Smooth muscle cell (in vitro differentiated cells): ENCODE measurements at regions not wholly inside any gene's neighbourhood (a gene's known extent, or its start where the extent isn't known, plus 50 kb on each side); places are given as distances from the start of the nearest gene placed in this dataset.

Source experiments
- DNase-seq: peaks from one replicate; lab custom pipeline; 2025; ENCODE audit not compliant: unreplicated experiment; lab: John Stamatoyannopoulos, UW
- H2AFZ ChIP-seq: fragments of 200-600 bp; sonication (generic); 2 replicates; pipeline ENCODE4 v1.6.0; 2016; ENCODE audit warnings: antibody characterized with exemption, low read depth, mild to moderate bottlenecking
- H3F3A ChIP-seq: fragments of 200-600 bp; sonication (generic); 2 replicates; pipeline ENCODE4 v1.6.0; 2017; ENCODE audit warnings: antibody characterized with exemption, low read depth
- H3K27ac ChIP-seq: fragments of 200-600 bp; sonication (generic); 2 replicates; pipeline ENCODE4 v1.5.1; 2016; ENCODE audit warnings: low read depth, mild to moderate bottlenecking
- H3K27me3 ChIP-seq: fragments of 200-600 bp; sonication (generic); 2 replicates; pipeline ENCODE4 v1.6.1; 2016; ENCODE audit warnings: low read depth, mild to moderate bottlenecking
- H3K36me3 ChIP-seq: fragments of 200-600 bp; sonication (generic); 2 replicates; pipeline ENCODE4 v1.5.1; 2016; ENCODE audit warnings: low read depth
- H3K4me1 ChIP-seq: fragments of 200-600 bp; sonication (generic); 2 replicates; pipeline ENCODE4 v1.5.1; 2016; ENCODE audit warnings: low read depth
- H3K4me2 ChIP-seq: fragments of 200-600 bp; sonication (generic); 2 replicates; pipeline ENCODE4 v1.6.0; 2016; ENCODE audit warnings: mild to moderate bottlenecking
- H3K4me3 ChIP-seq: fragments of 200-600 bp; sonication (generic); 2 replicates; pipeline ENCODE4 v1.5.1; 2016; ENCODE audit warnings: mild to moderate bottlenecking
- H3K79me2 ChIP-seq: fragments of 200-600 bp; sonication (generic); 2 replicates; pipeline ENCODE4 v1.6.0; 2016; ENCODE audit warnings: low read depth, mild to moderate bottlenecking
- H3K9ac ChIP-seq: fragments of 200-600 bp; sonication (generic); 2 replicates; pipeline ENCODE4 v1.6.0; 2016; ENCODE audit warnings: low read depth
- H3K9me3 ChIP-seq: fragments of 200-600 bp; sonication (generic); replicated peaks from 2 replicates; pipeline ENCODE4 v1.5.1; 2016; ENCODE audit warnings: low read depth
- H4K20me1 ChIP-seq: fragments of 200-600 bp; sonication (generic); 2 replicates; pipeline ENCODE4 v1.6.0; 2016; ENCODE audit warnings: low read depth
- WGBS: methylation state at CpG from one replicate; pipeline ENCODE4 v1.1.7; 2016; ENCODE audit warnings: low lambda C conversion rate; 5-methylcytosine and 5-hydroxymethylcytosine counted together
- TF ChIP-seq, protein P1 (sequence below): fragments of 200-600 bp; sonication (generic); IDR thresholded peaks from 2 replicates; pipeline ENCODE4 v1.5.1; 2017; ENCODE audit warnings: borderline replicate concordance, mild to moderate bottlenecking, antibody characterized with exemption; ENCODE audit not compliant: insufficient read depth, poor library complexity, severe bottlenecking

DNA sequence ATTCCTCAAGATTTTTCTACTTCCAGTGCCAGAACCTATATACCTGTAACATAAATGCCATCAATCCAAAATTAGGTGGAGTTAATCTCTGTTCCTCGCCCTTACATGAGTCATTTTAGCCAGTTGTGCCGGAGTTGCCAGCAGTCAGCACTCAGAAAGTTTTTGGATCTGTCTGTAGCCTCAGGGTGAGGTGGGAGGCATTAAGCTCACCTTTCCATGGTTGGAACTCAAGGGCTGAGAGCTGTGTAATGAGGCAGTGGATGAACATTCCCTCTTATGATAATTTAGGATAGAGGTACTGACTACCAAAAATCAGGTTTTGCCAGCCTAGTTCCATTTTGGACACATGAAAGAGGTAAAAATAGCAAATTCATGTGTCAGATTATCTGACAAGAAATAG lies 1553.1 kb upstream of the ADGRL3 start:
- Histone ChIP-seq H3K27ac (no peak overlapping the region), H3K4me1 (no peaks in the 10 kb centered on the region), H3K27me3 (no peaks in the 10 kb centered on the region), H3K9ac (no peak overlapping the region), H3K9me3 (no peaks in the 10 kb centered on the region), H4K20me1 (no peaks in the 10 kb centered on the region), H3K36me3 (no peaks in the 10 kb centered on the region), H2AFZ (no peak overlapping the region), H3K4me3 (no peak overlapping the region), H3K79me2 (no peaks in the 10 kb centered on the region), H3K4me2 (no peak overlapping the region), H3F3A (no peaks in the 10 kb centered on the region)
- no peak for DNase-seq
- WGBS: 62% methylated on average over 2 of the region's 2 CpGs
- TF ChIP-seq, protein P1, sequence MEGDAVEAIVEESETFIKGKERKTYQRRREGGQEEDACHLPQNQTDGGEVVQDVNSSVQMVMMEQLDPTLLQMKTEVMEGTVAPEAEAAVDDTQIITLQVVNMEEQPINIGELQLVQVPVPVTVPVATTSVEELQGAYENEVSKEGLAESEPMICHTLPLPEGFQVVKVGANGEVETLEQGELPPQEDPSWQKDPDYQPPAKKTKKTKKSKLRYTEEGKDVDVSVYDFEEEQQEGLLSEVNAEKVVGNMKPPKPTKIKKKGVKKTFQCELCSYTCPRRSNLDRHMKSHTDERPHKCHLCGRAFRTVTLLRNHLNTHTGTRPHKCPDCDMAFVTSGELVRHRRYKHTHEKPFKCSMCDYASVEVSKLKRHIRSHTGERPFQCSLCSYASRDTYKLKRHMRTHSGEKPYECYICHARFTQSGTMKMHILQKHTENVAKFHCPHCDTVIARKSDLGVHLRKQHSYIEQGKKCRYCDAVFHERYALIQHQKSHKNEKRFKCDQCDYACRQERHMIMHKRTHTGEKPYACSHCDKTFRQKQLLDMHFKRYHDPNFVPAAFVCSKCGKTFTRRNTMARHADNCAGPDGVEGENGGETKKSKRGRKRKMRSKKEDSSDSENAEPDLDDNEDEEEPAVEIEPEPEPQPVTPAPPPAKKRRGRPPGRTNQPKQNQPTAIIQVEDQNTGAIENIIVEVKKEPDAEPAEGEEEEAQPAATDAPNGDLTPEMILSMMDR: no peak

DNA sequence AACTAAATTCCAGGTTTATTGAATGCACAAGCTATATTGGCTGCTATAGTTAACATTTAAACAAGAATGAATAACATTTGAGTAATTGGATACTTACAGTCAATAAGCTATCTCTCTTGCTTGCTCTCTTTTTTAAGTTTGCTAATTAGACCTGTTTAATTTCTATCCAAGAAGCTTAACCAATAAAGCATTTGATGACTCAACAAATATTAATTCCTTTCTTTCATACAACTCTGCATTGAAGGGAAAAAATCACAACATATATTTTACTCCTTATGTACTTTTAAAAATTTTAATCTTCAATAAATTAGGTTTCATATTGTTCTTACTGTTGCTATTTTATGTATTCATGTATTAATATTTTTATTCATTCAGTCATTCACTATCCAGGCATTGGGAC lies 1552.6 kb upstream of the ADGRL3 start:
- H3K27me3 ChIP-seq: no peaks in the 10 kb centered on the region
- no peaks in the 10 kb centered on the region for H4K20me1 ChIP-seq
- no peak overlapping the region for H3K27ac ChIP-seq
- H3K79me2 ChIP-seq: no peaks in the 10 kb centered on the region
- H3F3A ChIP-seq: no peaks in the 10 kb centered on the region
- H2AFZ ChIP-seq: no peak overlapping the region
- DNase-seq: no peak
- no peak overlapping the region for H3K4me2 ChIP-seq
- TF ChIP-seq, protein P1: no peak
- no peaks in the 10 kb centered on the region for H3K36me3 ChIP-seq
- no peaks in the 10 kb centered on the region for H3K9me3 ChIP-seq
- H3K4me3 ChIP-seq: no peak overlapping the region
- no peak overlapping the region for H3K9ac ChIP-seq
- H3K4me1 ChIP-seq: no peaks in the 10 kb centered on the region

DNA sequence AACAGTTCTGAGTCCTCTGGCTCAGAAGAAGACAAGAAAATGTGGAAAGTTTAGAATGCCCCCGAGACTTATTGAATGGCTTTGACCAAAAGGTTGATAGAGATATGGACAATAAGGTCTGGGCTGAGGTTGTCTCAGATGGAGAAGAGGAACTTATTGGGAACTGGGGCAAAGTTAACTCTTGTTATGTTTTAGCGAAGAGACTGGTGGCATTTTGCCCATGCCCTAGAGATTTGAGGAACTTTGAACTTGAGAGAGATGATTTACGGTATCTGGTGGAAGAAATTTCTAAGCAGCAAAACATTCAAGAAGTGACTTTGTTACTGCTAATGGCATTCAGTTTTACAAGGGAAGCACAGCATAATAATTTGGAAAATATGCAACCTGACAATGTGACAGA lies 1549.3 kb upstream of the ADGRL3 start:
- Histone ChIP-seq H3K9me3 (no peaks in the 10 kb centered on the region), H3K36me3 (no peaks in the 10 kb centered on the region), H3K27me3 (no peaks in the 10 kb centered on the region), H2AFZ (no peak overlapping the region), H3K4me3 (no peak overlapping the region), H3K4me1 (no peaks in the 10 kb centered on the region), H3K79me2 (no peaks in the 10 kb centered on the region), H4K20me1 (no peaks in the 10 kb centered on the region), H3F3A (no peaks in the 10 kb centered on the region), H3K4me2 (no peak overlapping the region), H3K9ac (no peak overlapping the region), H3K27ac (no peak overlapping the region)
- 91% methylated on average over 3 of the region's 3 CpGs for WGBS
- TF ChIP-seq, protein P1: no peak
- no peak for DNase-seq

DNA sequence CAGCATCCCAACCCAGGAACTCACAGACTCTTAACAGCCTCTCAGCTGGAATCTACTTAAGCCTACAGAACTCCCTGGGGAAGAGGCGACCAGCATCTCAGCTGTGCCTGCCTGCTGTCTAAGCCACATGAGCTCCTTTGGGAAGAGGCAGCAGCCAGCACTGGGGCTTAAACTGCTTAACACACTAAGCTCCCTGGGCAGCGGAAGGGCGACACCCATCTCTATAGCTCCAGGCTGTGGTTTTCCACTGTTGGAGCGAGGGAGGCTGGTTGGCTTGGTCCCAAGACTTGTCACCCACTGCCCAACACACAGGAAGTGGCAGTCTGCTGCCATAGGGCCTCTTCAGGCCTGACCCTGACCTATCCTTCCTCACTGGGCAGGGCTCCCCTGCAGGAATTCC lies 1544.1 kb upstream of the ADGRL3 start:
- Histone ChIP-seq H3K79me2 (no peaks in the 10 kb centered on the region), H4K20me1 (no peaks in the 10 kb centered on the region), H3F3A (no peaks in the 10 kb centered on the region), H3K27me3 (no peaks in the 10 kb centered on the region), H3K4me2 (no peak overlapping the region), H3K27ac (no peak overlapping the region), H3K36me3 (no peaks in the 10 kb centered on the region), H3K4me3 (no peak overlapping the region), H3K9ac (no peak overlapping the region), H3K4me1 (no peaks in the 10 kb centered on the region), H2AFZ (no peak overlapping the region), H3K9me3 (no peaks in the 10 kb centered on the region)
- WGBS: 17% methylated on average over 4 of the region's 4 CpGs
- no peak for DNase-seq
- TF ChIP-seq, protein P1: no peak
